CD4-positive, alpha-beta T cell (primary cell): ENCODE measurements at regions not wholly inside any gene's neighbourhood (a gene's known extent, or its start where the extent isn't known, plus 50 kb on each side); places are given as distances from the start of the nearest gene placed in this dataset.

Experiments used
- ATAC-seq: fragments of 200-7000 bp; cut with Tn5 transposase; one replicate; pipeline ENCODE4 v1.10.0; 2022; ENCODE audit warnings: mild to moderate bottlenecking; ENCODE audit not compliant: poor library complexity
- CTCF ChIA-PET: fragments of 350-600 bp; sonication (Branson Sonifier 250); formaldehyde crosslinking; loops from one replicate; lab custom pipeline; 2021; ENCODE audit warnings: antibody characterized with exemption, inconsistent platforms; lab: Charles Lee
- POLR2A ChIA-PET: fragments of 350-600 bp; sonication (Branson Sonifier 250); formaldehyde crosslinking; loops from one replicate; lab custom pipeline; 2021; ENCODE audit warnings: antibody characterized with exemption, inconsistent platforms; lab: Charles Lee
- DNase-seq, 14 experiments: peaks; one replicate each; pipeline ENCODE4 v3.0.0-alpha.2; 2013 to 2020; ENCODE audit warnings: mixed read lengths in 2 of 14
- H3K27ac ChIP-seq, 2 donors: one replicate each; pipeline versions ENCODE4 v1.5.1 to v1.7.0; 2013; ENCODE audit warnings: low read length in 2 of 2, low read depth in 1 of 2, mild to moderate bottlenecking in 1 of 2
- H3K27me3 ChIP-seq, 2 experiments: 1 replicate in 1 of 2; 2 replicates in 1 of 2; pipeline versions ENCODE4 v1.6.1 to v1.7.0; 2013; ENCODE audit warnings: low read length in 2 of 2, control low read depth in 1 of 2, mild to moderate bottlenecking in 1 of 2, moderate library complexity in 1 of 2; ENCODE audit not compliant: insufficient read depth in 2 of 2, control insufficient read depth in 1 of 2
- H3K36me3 ChIP-seq: one replicate; pipeline ENCODE4 v1.6.1; 2013; ENCODE audit warnings: low read length, control low read depth; ENCODE audit not compliant: insufficient read depth
- H3K4me1 ChIP-seq: one replicate; pipeline ENCODE4 v1.6.1; 2013; ENCODE audit warnings: low read length, control low read depth; ENCODE audit not compliant: insufficient read depth
- H3K4me3 ChIP-seq: one replicate; pipeline ENCODE4 v1.5.1; 2013; ENCODE audit warnings: mild to moderate bottlenecking, low read length, moderate library complexity
- H3K9me3 ChIP-seq, 2 experiments: 1 replicate in 1 of 2; 2 replicates in 1 of 2; pipeline versions ENCODE4 v1.6.1 to v1.7.0; 2013; ENCODE audit warnings: low read length in 2 of 2, mild to moderate bottlenecking in 2 of 2, control low read depth in 1 of 2, moderate library complexity in 1 of 2; ENCODE audit not compliant: control insufficient read depth in 1 of 2, insufficient read depth in 1 of 2
- H3K27ac Mint-ChIP-seq: one replicate; pipeline ENCODE4 v1.8.0; 2020; ENCODE audit warnings: mixed read lengths
- H3K27me3 Mint-ChIP-seq: one replicate; pipeline ENCODE4 v1.8.0; 2021; ENCODE audit warnings: mixed read lengths
- H3K36me3 Mint-ChIP-seq: one replicate; pipeline ENCODE4 v1.8.0; 2021; ENCODE audit warnings: low read depth, mixed read lengths
- H3K4me1 Mint-ChIP-seq: one replicate; pipeline ENCODE4 v1.8.0; 2021; ENCODE audit warnings: low read depth, mixed read lengths
- H3K4me3 Mint-ChIP-seq: one replicate; pipeline ENCODE4 v1.8.0; 2020; ENCODE audit warnings: mild to moderate bottlenecking, mixed read lengths
- H3K9me3 Mint-ChIP-seq: one replicate; pipeline ENCODE4 v1.8.0; 2020; ENCODE audit warnings: mixed read lengths
- CTCF ChIP-seq: fragments of 200-600 bp; IDR thresholded peaks from one replicate; pipeline ENCODE4 v1.8.0; 2022; ENCODE audit warnings: antibody characterized with exemption, mild to moderate bottlenecking
- intact Hi-C, 2 experiments: fragments of 100-400 bp; cut with DNase I in 1 of 2; cut with micrococcal nuclease in 1 of 2; formaldehyde crosslinking; loops; one replicate each; pipeline versions ENCODE4 v1.15.1 to v1.9.0; 2023 to 2025; cut with DNase I, micrococcal nuclease

GRCh38 chr9:8078641-8079140 lies 279.1 kb upstream of the DMAC1 start:
- Histone ChIP-seq H3K27ac (no peak overlapping the region), H3K4me3 (no peak overlapping the region), H3K9me3 (no peaks in the 10 kb centered on the region), H3K4me1 (no peaks in the 10 kb centered on the region), H3K27me3 (no peaks in the 10 kb centered on the region), H3K36me3 (no peaks in the 10 kb centered on the region)
- no peaks in the 10 kb centered on the region for H3K4me1 Mint-ChIP-seq
- no peaks in the 10 kb centered on the region for H3K36me3 Mint-ChIP-seq
- POLR2A ChIA-PET, result no interaction called here
- CTCF ChIA-PET, result no interaction called here
- H3K27me3 Mint-ChIP-seq, result peaks cover 7% of the 10 kb centered on the region
- DNase-seq (no peak), ATAC-seq (no peak)
- H3K4me3 Mint-ChIP-seq, result no peak overlapping the region
- H3K9me3 Mint-ChIP-seq, result peaks cover 2% of the 10 kb centered on the region
- no peak overlapping the region for H3K27ac Mint-ChIP-seq
- no peak for TF ChIP-seq CTCF
- intact Hi-C loops, result no loop called here

GRCh38 chr9:8074713-8075286 lies 275.2 kb upstream of the DMAC1 start:
- Histone ChIP-seq H3K36me3 (no peaks in the 10 kb centered on the region), H3K4me3 (no peak overlapping the region), H3K4me1 (no peaks in the 10 kb centered on the region), H3K27ac (no peak overlapping the region), H3K9me3 (no peaks in the 10 kb centered on the region), H3K27me3 (no peaks in the 10 kb centered on the region)
- H3K27ac Mint-ChIP-seq, result no peak overlapping the region
- POLR2A ChIA-PET, result no interaction called here
- intact Hi-C loops, result no loop called here
- no peaks in the 10 kb centered on the region for H3K9me3 Mint-ChIP-seq
- H3K36me3 Mint-ChIP-seq, result no peaks in the 10 kb centered on the region
- no peak for ATAC-seq
- no peak for TF ChIP-seq CTCF
- H3K27me3 Mint-ChIP-seq, result no peaks in the 10 kb centered on the region
- DNase-seq, result no peak
- CTCF ChIA-PET, result no interaction called here
- no peaks in the 10 kb centered on the region for H3K4me1 Mint-ChIP-seq
- no peak overlapping the region for H3K4me3 Mint-ChIP-seq

GRCh38 chr9:8071445-8071798 lies 271.8 kb upstream of the DMAC1 start:
- Histone ChIP-seq H3K27ac (no peak overlapping the region), H3K27me3 (no peaks in the 10 kb centered on the region), H3K9me3 (no peaks in the 10 kb centered on the region), H3K36me3 (no peaks in the 10 kb centered on the region), H3K4me3 (no peak overlapping the region), H3K4me1 (no peaks in the 10 kb centered on the region)
- DNase-seq (no peak), ATAC-seq (no peak)
- Mint-ChIP-seq H3K4me1 (no peaks in the 10 kb centered on the region), H3K27ac (no peak overlapping the region), H3K4me3 (no peak overlapping the region), H3K36me3 (no peaks in the 10 kb centered on the region), H3K9me3 (no peaks in the 10 kb centered on the region), H3K27me3 (no peaks in the 10 kb centered on the region)
- TF ChIP-seq CTCF, result no peak
- CTCF ChIA-PET, result no interaction called here
- POLR2A ChIA-PET, result no interaction called here
- intact Hi-C loops, result no loop called here
